SK-N-SH (cell line): ENCODE measurements at regions not wholly inside any gene's neighbourhood (a gene's known extent, or its start where the extent isn't known, plus 50 kb on each side); places are given as distances from the start of the nearest gene placed in this dataset.

Experiments used
- TF ChIP-seq, protein P1 (sequence below): fragments of 200-600 bp; sonication (generic); IDR thresholded peaks from 2 replicates; pipeline ENCODE4 v1.6.1; 2017; ENCODE audit warnings: antibody characterized with exemption, mild to moderate bottlenecking, moderate library complexity
- TF ChIP-seq, protein P2 (sequence below): IDR thresholded peaks from 2 replicates; pipeline ENCODE4 v1.4.0; 2012; ENCODE audit warnings: low read depth

DNA sequence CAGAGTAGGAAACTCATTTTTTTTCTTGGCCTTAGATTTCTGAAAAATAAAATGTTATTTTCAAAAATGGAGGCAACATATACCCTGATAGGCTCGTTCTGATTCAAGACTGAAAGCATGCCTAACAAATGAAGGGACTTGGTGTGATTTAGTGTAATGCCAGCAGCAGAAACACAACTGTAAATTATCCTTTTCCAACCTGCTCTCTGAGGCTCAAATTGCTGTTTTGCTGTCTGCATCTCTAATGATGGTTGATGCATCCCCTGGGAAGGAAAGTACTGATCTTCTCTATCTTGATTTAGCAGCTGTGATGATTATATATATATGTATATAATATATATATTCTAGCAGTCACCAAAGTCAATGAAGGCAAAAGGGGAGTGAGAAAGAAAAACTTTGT is 537.2 kb upstream of the API5 start:
- TF ChIP-seq, protein P1, sequence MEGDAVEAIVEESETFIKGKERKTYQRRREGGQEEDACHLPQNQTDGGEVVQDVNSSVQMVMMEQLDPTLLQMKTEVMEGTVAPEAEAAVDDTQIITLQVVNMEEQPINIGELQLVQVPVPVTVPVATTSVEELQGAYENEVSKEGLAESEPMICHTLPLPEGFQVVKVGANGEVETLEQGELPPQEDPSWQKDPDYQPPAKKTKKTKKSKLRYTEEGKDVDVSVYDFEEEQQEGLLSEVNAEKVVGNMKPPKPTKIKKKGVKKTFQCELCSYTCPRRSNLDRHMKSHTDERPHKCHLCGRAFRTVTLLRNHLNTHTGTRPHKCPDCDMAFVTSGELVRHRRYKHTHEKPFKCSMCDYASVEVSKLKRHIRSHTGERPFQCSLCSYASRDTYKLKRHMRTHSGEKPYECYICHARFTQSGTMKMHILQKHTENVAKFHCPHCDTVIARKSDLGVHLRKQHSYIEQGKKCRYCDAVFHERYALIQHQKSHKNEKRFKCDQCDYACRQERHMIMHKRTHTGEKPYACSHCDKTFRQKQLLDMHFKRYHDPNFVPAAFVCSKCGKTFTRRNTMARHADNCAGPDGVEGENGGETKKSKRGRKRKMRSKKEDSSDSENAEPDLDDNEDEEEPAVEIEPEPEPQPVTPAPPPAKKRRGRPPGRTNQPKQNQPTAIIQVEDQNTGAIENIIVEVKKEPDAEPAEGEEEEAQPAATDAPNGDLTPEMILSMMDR: no peak
- TF ChIP-seq, protein P2, sequence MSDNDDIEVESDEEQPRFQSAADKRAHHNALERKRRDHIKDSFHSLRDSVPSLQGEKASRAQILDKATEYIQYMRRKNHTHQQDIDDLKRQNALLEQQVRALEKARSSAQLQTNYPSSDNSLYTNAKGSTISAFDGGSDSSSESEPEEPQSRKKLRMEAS: no peak
